ENCODE measurements at regions not wholly inside any gene's neighbourhood (a gene's known extent, or its start where the extent isn't known, plus 50 kb on each side); places are given as distances from the start of the nearest gene placed in this dataset.

- no peaks in the 10 kb centered on the region for H3K9me3 ChIP-seq (ENCODE audit: control insufficient read depth in 2 of 3, insufficient read depth in 1 of 3, low read length in 3 of 3)
- H3K27ac ChIP-seq (ENCODE audit: low read depth in 2 of 2, low read length in 2 of 2): no peak overlapping the region
- no peak overlapping the region for H3K9ac ChIP-seq (ENCODE audit: low read length in 3 of 3)
- intact Hi-C loops (cut with DNase I): no loop called here
- no peaks in the 10 kb centered on the region for H3K4me1 ChIP-seq (ENCODE audit: control insufficient read depth in 2 of 3, insufficient read depth in 2 of 3, low read depth in 1 of 3, low read length in 3 of 3)
- DNase-seq: no peak
- no peak for FAIRE-seq
- no peaks in the 10 kb centered on the region for H3K36me3 ChIP-seq (ENCODE audit: control insufficient read depth in 2 of 3, insufficient read depth in 3 of 3, low read length in 3 of 3)
- TF ChIP-seq CTCF (IDR thresholded peaks at IDR 0.05; ENCODE audit: borderline replicate concordance, extremely low read depth, insufficient read depth): no peak
- no peaks in the 10 kb centered on the region for H3K27me3 ChIP-seq (ENCODE audit: control insufficient read depth, insufficient read depth, low read length)
- H3K4me3 ChIP-seq (ENCODE audit: low read length in 3 of 3): no peak overlapping the region
Observed at GRCh38 chr21:40936178-40936577, 89.2 kb upstream of the DSCAM start.

- Histone ChIP-seq H3K4me3 (ENCODE audit: low read length in 3 of 3) (no peak overlapping the region), H3K4me1 (ENCODE audit: control insufficient read depth in 2 of 3, insufficient read depth in 2 of 3, low read depth in 1 of 3, low read length in 3 of 3) (no peaks in the 10 kb centered on the region), H3K27ac (ENCODE audit: low read depth in 2 of 2, low read length in 2 of 2) (no peak overlapping the region), H3K9me3 (ENCODE audit: control insufficient read depth in 2 of 3, insufficient read depth in 1 of 3, low read length in 3 of 3) (no peaks in the 10 kb centered on the region), H3K27me3 (ENCODE audit: control insufficient read depth, insufficient read depth, low read length) (no peaks in the 10 kb centered on the region), H3K36me3 (ENCODE audit: control insufficient read depth in 2 of 3, insufficient read depth in 3 of 3, low read length in 3 of 3) (no peaks in the 10 kb centered on the region), H3K9ac (ENCODE audit: low read length in 3 of 3) (no peak overlapping the region)
- DNase-seq: no peak
- FAIRE-seq: no peak
- intact Hi-C loops (cut with DNase I): no loop called here
- TF ChIP-seq CTCF (IDR thresholded peaks at IDR 0.05; ENCODE audit: borderline replicate concordance, extremely low read depth, insufficient read depth): no peak
Observed at GRCh38 chr21:40936771-40937261, 89.9 kb upstream of the DSCAM start.

- H3K36me3 ChIP-seq (ENCODE audit: control insufficient read depth in 2 of 3, insufficient read depth in 3 of 3, low read length in 3 of 3): no peaks in the 10 kb centered on the region
- no peak overlapping the region for H3K27ac ChIP-seq (ENCODE audit: low read depth in 2 of 2, low read length in 2 of 2)
- no peaks in the 10 kb centered on the region for H3K9me3 ChIP-seq (ENCODE audit: control insufficient read depth in 2 of 3, insufficient read depth in 1 of 3, low read length in 3 of 3)
- TF ChIP-seq CTCF (IDR thresholded peaks at IDR 0.05; ENCODE audit: borderline replicate concordance, extremely low read depth, insufficient read depth): no peak
- intact Hi-C loops (cut with DNase I): no loop called here
- H3K9ac ChIP-seq (ENCODE audit: low read length in 3 of 3): no peak overlapping the region
- no peaks in the 10 kb centered on the region for H3K27me3 ChIP-seq (ENCODE audit: control insufficient read depth, insufficient read depth, low read length)
- DNase-seq: no peak
- H3K4me1 ChIP-seq (ENCODE audit: control insufficient read depth in 2 of 3, insufficient read depth in 2 of 3, low read depth in 1 of 3, low read length in 3 of 3): no peaks in the 10 kb centered on the region
- no peak overlapping the region for H3K4me3 ChIP-seq (ENCODE audit: low read length in 3 of 3)
- FAIRE-seq: no peak
Observed at GRCh38 chr21:40938078-40938477, 91.1 kb upstream of the DSCAM start.

- no peaks in the 10 kb centered on the region for H3K36me3 ChIP-seq (ENCODE audit: control insufficient read depth in 2 of 3, insufficient read depth in 3 of 3, low read length in 3 of 3)
- H3K4me3 ChIP-seq (ENCODE audit: low read length in 3 of 3): no peak overlapping the region
- intact Hi-C loops (cut with DNase I): no loop called here
- no peaks in the 10 kb centered on the region for H3K9me3 ChIP-seq (ENCODE audit: control insufficient read depth in 2 of 3, insufficient read depth in 1 of 3, low read length in 3 of 3)
- DNase-seq (no peak), FAIRE-seq (no peak)
- H3K27me3 ChIP-seq (ENCODE audit: control insufficient read depth, insufficient read depth, low read length): no peaks in the 10 kb centered on the region
- no peak overlapping the region for H3K27ac ChIP-seq (ENCODE audit: low read depth in 2 of 2, low read length in 2 of 2)
- no peak for TF ChIP-seq CTCF (IDR thresholded peaks at IDR 0.05; ENCODE audit: borderline replicate concordance, extremely low read depth, insufficient read depth)
- no peaks in the 10 kb centered on the region for H3K4me1 ChIP-seq (ENCODE audit: control insufficient read depth in 2 of 3, insufficient read depth in 2 of 3, low read depth in 1 of 3, low read length in 3 of 3)
- no peak overlapping the region for H3K9ac ChIP-seq (ENCODE audit: low read length in 3 of 3)
Observed at GRCh38 chr21:40938611-40939010, 91.7 kb upstream of the DSCAM start.
